NCI-H446 treated with DMSO at 0.1 percent for 48 hours (cell line): ENCODE measurements at regions not wholly inside any gene's neighbourhood (a gene's known extent, or its start where the extent isn't known, plus 50 kb on each side); places are given as distances from the start of the nearest gene placed in this dataset.
A peak's percentile ranks its signal among the peaks of the same experiment; 100 is the strongest.

ENCODE experiments used
- DNase-seq: peaks from one replicate; lab custom pipeline; 2025; lab: John Stamatoyannopoulos, UW

DNA sequence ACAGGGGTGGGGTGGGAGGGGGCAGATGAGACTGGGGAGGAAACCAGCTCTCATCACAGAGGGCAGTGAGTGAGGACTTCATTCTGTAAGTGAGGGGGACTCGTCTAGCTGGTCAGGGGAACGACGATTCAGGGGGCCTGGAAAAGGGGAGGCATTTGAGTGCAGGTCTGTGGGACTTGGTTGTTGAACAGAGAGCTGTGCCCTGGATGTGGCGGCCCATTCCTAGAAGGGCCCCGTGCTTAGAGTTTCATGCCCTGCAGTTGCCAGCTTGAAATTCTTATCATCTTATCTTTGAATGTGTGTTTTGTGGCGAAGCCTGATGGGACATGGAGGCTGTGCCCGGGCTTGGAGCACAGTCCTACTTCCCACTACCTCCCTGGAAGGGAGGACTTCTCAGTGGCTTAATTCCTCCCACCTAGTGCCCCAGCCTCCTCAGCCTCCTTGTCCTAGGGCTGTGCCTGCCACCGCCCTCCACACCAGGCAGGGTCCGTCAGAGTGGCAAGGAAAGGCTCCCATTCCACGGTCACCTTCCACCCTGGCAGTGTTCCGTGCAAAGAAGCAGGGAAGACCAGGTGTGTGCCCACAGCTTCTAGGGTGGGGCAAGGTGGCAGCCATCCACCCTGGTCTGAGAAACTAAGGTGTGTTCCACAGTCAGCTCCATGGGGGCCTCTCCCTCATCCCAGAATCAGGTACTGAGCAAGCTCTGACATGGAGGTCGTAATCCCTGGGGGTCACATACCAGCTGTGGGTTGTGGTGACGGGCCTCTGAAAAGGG is 59.7 kb upstream of the LMO1 start:
- DNase-seq: no peak

DNA sequence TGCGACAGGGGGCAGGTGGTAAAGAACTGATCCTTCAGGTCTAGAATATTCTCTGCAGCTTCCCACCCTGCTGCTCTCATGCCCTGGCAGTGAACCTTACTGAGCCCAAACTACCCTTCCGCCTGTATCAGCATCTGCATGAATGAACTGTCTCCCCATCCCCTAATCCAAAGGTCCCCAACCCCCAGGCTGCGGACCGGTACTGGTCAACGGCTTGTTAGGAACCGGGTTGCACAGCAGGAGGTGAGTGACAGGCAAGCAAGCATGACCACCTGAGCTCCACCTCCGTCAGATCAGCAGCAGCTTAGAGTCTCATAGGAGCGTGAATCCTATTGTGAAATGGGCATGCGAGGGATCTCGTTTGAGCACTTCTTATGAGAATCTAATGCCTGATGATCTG is 58.2 kb upstream of the LMO1 start:
- DNase-seq: no peak

DNA sequence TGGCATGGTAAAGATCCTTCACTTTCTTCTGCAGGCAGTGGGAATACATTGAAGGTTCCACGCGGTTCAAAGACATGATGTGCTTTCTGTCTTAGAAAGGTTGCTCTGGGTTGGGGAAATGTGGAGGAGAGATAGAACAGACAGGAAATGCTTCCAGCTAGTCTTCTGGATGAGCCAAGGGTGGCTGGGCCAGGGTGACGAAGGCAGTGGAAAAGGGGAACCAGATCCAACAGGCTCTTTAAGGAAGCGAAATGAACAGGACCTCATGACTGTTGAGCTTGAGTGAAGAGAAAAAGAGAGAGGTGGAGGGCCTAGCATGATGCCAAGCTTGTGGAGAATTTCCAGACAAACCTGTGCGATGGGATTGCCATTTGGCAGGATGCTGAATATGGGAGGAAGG is 56.4 kb upstream of the LMO1 start:
- DNase-seq: no peak

DNA sequence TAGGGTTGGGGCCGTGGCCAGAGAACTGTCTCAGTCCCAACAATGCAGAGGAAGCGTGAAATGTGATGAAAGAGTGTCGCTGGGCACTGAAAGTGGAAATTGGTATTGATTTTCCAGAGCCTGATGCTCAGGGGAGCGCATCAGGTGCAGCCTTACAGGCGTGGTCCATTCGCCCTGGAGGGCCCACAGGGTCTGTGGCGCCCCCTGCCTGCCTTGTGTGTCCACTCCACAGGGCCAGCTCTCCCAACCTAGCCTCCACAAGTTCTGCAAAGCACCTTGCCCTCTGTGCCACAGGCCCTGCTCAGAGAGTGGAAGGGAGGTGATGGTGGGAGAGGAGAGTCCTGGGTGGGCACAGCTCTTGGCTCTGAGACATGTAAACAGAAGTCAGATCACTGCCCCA is 54.9 kb upstream of the LMO1 start:
- no peak for DNase-seq

DNA sequence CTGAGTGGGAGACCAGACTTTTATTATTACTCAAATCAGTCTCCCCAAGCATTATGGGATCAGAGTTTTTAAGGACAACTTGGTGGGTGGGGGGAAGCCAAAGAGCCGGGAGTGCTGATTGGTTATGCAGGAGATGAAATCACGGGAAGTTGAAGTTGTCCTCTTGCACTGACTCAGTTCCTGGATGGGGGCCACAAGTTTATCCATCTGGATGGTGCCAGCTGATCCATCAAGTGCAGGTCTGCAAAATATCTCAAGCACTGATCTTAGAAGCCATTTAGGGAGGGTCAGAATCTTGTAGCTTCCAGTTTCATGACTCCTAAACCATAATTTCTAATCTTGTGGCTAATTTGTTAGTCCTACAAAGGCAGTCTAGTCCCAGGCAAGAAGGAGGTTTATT is 53.5 kb upstream of the LMO1 start:
- DNase-seq: peak; percentile 9

DNA sequence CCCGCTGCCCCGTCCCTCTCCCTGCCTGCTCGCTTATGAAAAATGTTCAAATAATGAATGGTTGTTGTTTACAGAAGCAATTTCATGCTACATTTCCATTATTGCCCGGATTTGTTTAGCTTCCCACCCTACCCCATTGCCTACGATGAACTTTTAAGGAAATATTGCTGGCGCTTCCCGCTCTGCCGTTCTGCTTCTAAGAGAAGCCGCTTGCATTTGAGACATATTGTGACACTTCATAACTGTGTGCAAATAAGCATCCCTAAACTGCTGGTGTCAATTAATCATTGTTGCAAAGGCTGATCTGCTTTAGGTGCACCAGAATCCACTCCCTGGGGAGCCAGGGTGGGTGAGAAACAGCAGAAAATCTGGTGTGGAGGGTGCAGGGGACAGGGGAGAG is 52.3 kb upstream of the LMO1 start:
- no peak for DNase-seq

DNA sequence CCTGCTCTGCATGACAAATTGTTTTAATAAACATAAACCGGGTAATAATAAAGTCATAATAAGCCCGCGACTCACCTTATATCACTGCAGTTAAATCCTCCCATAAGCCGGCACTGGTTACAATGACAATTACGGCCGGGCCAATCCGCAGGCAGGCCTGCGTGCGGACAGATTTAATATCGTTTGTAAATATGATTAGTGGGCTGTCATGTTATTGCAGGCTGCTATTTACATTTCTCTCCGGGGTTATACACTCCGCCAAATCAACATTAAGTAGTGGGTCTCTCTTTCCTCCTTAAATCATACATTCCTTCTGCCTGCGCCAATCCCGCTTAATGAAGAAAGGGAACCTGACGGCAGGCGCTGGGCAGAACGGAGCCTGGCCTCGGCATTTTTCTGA is 51.8 kb upstream of the LMO1 start:
- no peak for DNase-seq

DNA sequence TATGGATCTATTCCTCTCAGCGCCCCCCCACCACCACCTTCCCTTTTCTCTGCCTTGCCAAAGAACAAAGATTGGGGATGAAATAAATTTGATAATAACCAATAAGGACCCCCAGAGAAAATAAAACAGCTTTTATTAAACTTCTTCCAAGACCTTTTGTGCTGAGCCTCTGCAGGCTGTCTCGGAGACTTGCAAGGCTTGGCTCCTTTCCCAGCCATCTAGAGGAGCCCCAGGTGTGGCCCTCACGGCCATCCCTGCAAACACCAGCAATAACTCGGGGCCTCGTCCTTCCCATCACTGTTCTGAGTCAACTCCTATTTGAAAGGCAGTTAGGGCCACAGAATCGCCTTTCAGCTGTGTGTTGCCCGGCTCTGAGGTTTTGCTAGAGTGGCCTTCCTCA is 51.2 kb upstream of the LMO1 start:
- no peak for DNase-seq

DNA sequence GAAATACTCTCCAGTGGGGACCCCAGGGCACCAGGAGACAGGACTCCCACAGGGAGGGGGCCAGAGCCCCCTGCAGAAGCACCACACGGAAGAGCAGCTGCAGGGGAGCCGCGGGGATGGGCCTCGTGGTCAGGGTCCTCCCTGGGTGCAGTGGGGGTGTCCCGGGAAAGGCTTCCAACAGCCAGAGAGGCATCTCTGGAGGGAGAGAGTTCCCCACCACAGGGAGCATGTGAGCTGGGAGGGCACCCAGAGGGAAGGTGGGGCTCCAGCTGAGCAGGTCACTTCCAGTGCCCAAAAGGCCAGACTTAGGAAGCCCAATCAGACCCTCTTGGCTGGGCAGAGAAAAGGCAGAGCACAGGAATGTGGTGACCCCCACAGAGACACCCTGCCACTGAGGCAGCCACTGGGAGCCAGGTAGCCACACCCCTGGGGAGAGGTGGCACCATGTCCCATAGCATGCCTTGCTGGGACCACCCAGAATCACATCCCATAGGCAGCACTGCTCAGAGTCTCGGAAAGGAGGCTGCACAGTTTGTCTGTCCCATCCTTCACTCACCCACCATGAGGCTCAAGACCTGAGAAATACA is 49.9 kb upstream of the LMO1 start:
- DNase-seq: no peak
